HUDEP-2 (cell line): ENCODE measurements at regions not wholly inside any gene's neighbourhood (a gene's known extent, or its start where the extent isn't known, plus 50 kb on each side); places are given as distances from the start of the nearest gene placed in this dataset.
A peak's percentile ranks its signal among the peaks of the same experiment; 100 is the strongest.
"Not testable (repeated sequence)": the region's sequence is repeated elsewhere in the genome, so short reads cannot be mapped to it uniquely, and the experiment has no call there.

ENCODE experiments used
- DNase-seq, 76 experiments: peaks; one replicate each; lab custom pipeline; 2025; ENCODE audit not compliant: unreplicated experiment in 76 of 76; lab: John Stamatoyannopoulos, UW

DNA sequence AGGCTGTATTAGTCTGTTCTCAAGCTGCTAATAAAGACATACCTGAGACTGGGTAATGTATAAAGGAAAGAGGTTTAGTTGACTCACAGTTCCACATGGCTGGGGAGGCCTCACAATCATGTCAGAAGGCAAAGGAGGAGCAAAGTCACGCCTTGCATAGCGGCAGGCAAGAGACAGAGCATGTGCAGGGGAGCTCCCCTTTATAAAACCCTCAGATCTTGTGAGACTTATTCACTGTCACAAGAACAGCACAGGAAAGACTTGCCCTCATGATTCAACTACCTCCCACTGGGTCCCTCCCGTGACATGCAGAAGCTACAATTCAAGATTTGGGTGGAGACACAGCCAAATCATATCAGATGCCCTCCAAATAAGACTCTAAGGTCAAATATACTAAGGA lies 139.4 kb upstream of the TOP1 start:
- peak in 1 of 76 experiments; percentile 6 for DNase-seq

DNA sequence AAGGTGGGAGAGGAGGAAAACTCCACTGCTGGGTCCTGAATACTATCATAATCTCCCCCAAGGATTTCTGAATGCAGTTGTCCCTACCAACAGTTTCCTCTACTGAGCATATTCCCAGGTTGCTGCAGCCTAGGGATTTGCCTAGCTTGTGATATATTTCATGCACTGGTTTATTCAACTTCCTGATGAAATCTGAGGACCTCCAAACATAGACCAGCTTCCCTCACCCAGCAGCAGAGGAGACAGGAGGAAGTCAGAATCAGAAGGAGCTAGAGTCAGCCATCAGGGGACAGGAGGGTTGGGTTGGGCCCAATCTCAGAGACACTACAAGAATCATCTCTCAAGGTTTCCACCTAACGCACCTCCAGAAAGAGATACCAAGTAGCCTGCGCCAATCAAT lies 138.4 kb upstream of the TOP1 start:
- no peak for DNase-seq

DNA sequence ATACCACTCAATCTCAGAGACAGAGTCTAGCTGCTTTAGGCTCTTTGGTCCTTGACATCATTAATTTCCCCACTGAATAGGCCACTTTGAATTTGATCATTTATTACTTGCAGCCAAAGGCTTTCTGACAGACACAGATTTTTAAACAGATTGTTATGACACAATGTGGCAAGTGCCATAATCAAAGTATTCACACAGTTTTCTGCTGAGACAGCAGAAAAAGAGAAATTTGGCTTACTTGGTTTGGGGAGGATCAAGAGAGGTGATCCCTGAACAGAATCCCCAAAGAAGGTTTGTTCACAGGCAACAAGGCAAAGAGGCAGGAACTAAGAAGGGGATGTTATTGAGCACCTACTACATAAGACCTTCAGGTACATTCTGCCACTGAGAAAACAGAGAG lies 138.0 kb upstream of the TOP1 start:
- DNase-seq, result no peak

DNA sequence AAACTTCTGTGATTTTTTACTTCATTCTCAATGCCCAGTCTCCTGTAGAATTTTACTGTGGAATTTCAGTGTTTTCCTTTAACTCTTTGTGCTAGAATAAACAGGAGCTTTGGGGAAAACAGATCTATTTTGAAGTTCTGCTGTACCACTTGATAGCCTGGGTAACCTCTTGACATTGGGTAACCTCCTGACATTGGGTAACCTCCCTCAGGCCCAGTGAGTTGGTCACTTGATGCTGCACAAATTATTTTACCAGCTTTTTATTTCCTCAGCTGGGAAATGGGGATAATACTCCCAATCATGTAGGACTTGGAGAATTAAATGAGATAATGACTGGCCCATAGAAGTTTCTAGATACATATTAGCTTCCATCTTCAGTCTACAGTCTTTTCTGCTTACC lies 137.3 kb upstream of the TOP1 start:
- DNase-seq, result no peak

DNA sequence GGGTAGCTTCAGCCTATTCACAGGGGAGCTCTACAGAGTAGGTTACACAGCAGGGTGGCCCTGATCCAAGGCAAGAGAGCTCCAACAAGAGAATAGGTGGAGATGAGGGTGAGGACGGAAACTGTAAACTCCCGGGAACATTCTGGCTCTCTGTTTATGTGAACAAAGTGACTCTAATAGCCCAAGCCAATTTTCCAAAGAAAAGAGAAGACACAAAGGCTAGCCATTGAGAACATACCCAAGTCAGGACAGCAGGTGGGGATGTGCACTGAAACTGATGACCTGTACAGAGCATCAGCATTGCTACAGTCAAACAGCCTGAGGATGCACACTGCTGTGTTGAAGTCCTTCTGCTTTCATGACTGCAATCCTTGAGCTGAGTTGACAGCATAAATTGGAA lies 136.0 kb upstream of the TOP1 start:
- DNase-seq, result no peak

DNA sequence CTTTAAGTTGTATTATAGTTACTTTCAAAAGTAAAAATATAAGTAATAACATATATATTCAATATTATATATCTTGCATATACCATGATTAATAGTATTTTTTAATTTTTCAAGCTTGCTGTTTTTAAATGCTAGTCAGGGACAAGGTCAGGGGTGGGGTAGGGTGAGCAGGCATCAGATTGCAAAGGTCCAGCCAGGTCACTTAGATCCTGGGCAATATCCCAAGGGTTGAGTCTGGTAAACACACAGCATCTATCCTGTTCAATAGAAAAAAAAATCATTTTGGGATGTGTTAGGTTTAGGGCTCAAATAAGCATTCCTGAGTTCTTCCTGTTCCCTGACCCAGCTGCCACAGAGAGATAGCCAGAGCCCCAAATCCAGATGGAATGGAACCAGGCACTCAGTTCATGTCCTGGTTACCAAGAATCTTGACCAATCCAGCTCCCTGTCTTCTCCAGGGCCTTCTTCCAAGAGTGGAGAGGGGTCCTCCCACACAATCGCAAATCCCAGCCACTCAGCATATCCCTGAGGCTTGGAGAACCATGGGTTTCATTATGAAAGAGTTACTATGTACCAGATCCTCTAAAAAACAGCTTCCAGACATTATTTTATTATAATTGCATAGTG lies 134.9 kb upstream of the TOP1 start:
- no peak for DNase-seq

DNA sequence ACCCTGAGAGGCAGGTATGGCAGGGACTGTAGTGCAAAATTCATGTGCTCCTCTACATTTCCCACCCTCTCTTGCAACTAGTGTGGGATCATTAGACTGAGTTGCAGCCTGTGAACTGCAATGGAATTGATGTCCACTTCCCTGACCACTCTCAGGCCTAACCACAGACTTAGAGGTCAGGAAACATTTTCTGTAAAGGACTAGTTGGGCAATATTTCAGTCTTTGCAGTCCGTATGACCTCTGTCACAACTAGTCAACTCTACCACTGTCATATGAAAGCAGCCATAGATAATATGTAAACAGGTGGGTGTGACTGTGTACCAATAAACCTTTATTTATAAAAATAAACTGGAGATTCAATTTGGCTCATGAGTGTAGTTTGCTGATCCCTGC lies 134.4 kb upstream of the TOP1 start:
- DNase-seq, result no peak

DNA sequence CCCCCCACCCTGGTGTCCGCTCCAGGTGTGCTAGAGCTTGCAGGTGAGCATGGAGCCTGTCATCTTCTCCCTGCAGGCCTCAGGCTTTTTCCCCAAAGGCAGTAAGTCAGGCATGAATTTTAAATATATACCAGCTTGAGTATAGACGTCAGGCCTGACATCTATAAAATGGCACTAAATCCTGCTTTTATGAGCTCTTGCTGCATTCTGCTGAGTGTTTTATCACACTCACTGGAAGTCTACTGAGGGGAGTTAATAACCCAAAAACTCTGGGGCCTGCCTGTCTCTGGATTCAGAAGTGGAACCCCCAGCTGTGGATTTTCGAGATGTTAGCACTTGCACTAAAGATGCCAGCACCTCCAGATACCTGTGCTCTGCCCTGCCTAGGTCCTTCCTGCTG lies 133.4 kb upstream of the TOP1 start:
- DNase-seq, result no peak

DNA sequence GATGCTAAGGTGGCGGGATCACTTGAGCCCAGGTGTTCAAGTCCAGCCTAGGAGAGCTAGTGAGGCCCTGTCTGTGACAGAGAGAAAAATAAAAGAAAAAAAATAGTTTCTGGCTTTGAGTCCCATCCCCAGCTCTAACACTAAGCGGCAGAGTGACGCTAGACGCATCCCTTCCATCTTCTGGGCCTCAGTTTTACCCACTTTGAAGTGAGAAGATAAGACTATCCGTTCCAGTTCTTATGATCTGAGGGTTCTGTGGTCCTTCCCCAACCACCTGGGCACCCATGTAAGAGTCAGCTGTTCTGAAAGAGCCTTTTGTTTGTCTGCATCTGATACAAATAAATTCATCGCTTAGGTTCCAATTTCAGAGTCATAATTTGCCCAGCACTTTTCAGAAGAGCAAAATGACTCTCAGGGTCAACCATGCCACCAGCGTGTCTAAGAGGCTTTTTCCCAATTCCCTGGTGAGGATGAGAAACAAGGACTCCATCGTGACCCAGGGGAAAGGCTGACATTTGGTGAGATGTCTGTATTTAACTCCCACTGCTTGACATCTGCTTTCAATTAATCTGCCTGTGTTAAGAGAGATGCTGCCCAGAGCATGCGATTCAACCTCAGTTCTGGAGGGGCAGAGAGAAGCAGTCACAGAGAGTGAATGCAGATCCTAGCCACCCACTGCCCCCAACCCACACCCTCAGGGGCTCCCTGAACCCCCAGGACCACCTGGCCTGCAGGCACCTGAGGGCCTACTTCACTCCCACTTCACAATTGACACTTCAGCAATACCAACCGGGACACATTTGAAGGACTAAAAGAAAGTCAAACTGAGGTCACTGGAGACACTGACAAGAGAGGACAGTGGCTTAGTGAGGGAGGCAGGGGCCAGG lies 131.6 kb upstream of the TOP1 start:
- no peak for DNase-seq

DNA sequence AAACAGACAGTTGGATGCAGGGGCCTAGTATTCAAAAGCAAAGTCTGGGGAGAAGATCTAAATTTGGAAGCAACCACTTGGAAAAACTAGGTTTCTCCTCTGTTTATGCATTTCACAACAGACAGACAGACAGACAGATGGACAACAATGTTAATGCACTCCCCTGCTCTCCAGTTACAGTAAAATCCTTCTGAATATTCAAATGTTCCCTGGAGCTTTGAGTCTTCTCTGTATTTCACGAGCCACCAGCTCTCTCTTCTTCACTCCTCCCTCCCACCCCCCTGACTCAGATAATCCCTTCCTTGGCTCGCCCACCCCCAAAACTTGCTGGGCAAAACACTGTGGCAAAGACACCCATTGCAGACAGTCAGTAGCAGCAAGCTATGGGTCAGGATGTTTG lies 129.3 kb upstream of the TOP1 start:
- no peak for DNase-seq

DNA sequence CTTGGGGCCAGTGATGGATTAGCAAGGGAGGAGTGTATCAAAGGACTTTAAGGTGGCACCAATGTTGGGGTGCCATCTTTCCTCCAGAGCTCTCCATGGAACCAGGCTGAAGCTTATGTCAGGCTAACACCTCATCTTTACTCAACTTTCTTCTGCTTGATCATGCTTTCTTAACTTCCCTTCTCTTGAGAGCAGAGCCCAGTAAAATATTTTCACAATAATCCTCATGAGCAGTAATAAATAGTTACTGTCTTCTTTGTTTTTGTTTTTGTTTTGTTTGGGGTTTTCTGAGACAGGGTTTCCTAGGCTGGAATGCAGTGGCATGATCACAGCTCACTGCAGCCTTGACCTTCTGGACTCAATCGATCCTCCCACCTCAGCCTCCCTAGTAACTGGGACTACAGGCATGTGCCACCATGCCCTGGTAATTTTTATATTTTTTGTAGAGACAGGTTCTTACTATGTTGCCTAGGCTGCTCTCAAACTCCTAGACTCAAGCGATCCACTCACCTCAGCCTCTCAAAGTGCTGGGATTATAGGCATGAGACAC lies 127.9 kb upstream of the TOP1 start:
- no peak for DNase-seq

DNA sequence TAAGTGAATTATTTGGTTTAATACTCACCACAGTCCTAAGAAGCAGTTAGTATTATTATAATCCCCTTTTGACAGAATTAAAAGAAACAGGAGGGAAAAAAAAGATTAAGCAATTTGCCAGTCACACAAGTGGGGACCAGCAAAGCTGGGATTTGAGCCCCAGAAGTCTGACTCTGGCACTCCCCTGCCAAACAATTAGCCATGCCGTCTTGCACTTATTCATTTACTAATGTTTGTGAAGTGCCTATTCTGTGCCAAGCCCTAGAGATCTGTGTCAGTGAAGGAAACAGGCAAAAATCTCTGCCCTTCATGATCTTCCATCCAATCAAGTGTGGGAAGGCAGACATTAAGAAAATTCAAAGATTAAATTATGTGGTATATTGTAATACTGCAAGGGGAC lies 126.0 kb upstream of the TOP1 start:
- no peak for DNase-seq

DNA sequence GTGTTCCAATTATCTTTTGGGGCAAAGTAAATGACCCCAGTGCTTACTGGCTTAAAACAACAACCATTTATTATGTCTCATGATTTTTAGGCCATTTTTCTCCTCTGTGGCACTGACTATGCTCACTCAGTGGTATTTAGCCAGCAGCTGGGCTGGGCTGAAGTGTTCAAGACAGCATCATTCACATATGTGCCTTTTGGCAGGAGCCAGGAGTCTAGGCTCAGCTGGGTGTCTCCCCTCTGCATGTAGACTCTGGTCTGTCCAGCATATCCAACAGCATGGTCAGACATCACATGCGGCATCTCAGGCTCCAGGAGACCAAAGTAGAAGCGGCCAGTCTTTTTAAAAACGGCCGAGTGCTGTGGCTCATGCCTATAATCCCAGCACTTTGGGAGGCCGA lies 120.3 kb upstream of the TOP1 start:
- no peak for DNase-seq

DNA sequence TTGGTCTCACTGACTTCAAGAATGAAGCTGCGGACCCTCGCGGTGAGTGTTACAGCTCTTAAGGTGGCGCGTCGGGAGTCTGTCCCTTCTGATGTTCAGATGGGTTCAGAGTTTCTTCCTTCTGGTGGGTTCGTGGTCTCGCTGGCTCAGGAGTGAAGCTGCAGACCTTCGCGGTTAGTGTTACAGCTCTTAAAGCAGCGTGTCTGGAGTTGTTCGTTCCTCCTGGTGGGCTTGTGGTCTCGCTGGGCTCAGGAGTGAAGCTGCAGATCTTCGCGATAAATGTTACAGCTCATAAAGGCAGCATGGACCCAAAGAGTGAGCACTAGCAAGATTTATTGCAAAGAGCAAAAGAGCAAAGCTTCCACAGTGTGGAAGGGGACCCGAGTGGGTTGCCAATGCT lies 119.1 kb upstream of the TOP1 start:
- not testable (repeated sequence) for DNase-seq

DNA sequence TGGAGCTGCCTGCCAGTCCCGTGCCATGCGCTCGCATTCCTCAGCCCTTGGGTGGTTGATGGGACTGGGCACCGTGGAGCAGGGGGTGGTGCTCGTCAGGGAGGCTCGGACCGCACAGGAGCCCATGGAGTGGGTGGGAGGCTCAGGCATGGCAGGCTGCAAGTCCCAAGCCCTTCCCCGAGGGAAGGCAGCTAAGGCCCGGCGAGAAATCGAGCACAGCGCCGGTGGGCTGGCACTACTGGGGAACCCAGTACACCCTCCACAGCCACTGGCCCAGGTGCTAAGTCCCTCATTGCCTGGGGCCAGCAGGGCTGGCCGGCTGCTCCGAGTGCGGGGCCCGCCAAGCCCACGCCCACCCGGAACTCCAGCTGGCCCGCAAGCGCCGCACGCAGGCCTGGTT lies 118.2 kb upstream of the TOP1 start:
- DNase-seq, result not testable (repeated sequence)

DNA sequence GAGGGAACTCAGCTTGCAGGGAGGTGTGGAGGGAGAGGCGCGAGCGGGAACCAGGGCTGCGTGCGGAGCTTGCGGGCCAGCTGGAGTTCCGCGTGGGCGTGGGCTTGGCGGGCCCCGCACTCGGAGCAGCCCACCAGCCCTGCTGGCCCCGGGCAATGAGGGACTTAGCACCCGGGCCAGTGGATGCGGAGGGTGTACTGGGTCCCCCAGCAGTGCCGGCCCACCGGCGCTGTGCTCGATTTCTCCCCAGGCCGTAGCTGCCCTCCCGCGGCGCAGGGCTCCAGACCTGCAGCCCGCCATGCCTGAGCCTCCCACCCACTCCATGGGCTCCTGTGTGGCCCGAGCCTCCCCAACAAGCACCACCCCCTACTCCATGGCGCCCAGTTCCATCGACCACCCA lies 117.5 kb upstream of the TOP1 start:
- DNase-seq, result not testable (repeated sequence)

DNA sequence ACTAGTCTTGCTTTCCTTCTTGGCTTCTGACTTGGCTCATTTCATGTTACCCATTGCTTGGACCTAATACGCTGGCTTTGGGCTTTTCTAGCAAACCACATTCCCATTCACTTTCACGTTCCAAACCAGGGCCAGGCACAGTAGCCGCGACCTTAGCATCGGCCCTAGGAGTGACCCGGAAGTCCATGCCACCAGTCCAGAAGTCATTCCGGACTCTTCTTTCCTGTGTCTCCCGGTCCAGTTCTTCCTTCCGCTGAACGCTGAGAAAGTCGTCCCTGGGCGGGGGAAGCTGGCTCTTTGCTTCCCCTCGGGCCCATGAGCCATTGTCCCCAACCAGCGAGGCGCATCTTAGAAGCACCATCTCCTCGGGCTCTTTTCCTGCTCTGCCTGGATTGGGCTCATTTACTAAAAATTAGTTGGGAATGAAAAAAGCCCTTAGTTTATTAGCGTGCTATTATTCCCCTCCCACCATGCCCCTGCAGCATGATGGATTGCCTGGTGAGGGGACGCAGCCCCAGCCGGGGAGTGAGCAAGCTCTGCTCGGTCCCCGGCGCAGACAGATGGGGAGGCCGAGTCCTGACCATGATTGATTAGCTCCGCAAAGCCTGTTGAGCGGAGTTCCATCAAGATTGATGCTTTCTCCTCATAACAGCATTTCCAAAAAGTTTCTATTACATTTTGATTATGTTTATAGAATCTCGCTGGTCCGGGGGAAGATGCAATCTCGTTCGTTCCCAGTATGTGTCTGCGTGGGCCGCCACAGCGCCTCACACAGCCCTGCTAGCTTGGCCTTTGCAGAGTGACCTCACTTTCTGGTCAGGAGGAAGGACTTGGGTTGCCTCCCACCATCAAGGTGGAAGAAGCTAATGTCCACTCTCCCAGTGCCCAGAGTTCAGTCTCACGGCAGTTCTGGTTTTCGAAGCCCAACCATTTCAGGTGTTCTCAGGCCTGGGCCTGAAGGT lies 115.1 kb upstream of the TOP1 start:
- no peak for DNase-seq

DNA sequence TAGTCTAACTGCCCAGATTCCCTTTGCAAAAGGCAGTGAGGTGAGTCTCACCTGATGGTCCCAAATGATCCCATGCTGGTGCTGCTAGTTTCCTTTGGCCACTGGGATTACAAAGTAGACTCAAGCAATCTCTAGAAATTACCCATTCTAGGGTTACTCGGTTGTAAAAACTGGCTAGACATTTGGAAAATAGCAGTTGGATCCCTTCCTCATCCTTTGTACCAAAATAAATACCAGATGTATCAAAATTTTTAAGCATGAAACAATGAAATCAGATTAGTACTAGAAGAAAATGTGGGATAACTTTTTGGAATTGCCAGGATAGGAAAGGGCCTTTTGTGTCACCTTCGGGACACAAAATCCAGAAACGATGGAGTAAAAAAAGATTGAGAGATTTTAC lies 112.9 kb upstream of the TOP1 start:
- no peak for DNase-seq

DNA sequence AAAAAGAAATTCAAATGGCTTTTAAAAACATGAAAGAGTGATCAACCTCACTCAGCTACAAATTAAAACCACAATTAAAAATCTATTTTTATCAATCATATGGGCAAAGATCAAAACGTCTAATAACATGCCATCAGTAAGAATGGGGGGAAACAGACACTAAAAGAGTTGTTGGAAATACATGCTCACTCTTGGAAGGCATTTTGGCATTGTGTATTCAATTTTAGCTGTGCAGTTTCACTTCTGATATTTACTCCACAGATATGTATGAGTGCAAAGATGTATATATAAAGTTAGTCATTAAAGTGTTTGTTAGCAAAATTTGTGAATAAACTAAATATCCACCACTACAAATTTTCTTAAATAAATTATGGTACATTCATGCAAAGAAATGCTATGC lies 112.3 kb upstream of the TOP1 start:
- no peak for DNase-seq

DNA sequence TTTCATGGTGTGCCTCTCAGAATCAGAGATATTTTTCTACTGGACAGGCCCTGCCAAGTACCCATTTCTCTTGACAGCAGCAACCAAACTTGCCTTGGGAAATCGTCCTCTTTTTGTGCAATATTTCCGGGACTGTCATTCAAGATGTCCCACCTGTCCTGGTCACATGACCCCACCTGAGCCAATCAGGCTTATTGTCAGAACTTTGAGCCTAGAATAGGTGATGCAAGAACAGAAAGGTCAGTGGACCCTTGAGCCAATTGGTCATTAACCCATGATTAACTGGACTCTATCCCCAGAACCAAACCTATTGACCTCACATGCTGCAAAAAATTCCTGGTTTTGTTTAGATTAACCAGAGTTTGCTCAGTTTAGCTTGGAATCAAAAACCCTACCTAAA lies 108.3 kb upstream of the TOP1 start:
- no peak for DNase-seq

DNA sequence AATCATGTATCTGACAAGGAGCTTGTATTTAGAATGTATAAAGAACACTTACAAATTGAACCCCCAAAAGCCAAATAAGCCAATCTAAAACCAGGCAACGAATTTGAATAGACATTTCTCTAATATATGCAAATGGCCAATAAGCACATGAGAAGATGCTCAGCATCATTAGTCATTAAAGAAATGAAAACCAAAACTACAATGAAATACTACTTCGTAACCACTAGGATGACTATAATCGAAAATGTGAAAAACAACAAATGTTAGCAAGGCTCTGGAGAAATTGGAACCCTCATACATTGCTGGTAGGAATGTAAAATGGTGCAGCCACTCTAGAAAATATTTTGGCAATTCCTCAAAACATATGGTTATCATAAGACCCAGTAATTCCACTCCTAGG lies 105.8 kb upstream of the TOP1 start:
- DNase-seq, result no peak
